ENCODE measurements at regions not wholly inside any gene's neighbourhood (a gene's known extent, or its start where the extent isn't known, plus 50 kb on each side); places are given as distances from the start of the nearest gene placed in this dataset.
"Not testable (repeated sequence)": the region's sequence is repeated elsewhere in the genome, so short reads cannot be mapped to it uniquely, and the experiment has no call there.

GRCh38 chrX:28379103-28379502 lies 208.1 kb upstream of the IL1RAPL1 start:
- no peaks in the 10 kb centered on the region for H3K79me2 ChIP-seq (ENCODE audit: low read depth)
- H3K4me2 ChIP-seq = no peak overlapping the region
- no peak overlapping the region for H2AFZ ChIP-seq
- H3K27me3 ChIP-seq (ENCODE audit: insufficient read depth, low read depth) = no peaks in the 10 kb centered on the region
- no peak for DNase-seq
- no peak overlapping the region for H3K27ac ChIP-seq
- H3K9me3 ChIP-seq (ENCODE audit: insufficient read depth, low read depth) = no peaks in the 10 kb centered on the region
- TF ChIP-seq, protein P1, sequence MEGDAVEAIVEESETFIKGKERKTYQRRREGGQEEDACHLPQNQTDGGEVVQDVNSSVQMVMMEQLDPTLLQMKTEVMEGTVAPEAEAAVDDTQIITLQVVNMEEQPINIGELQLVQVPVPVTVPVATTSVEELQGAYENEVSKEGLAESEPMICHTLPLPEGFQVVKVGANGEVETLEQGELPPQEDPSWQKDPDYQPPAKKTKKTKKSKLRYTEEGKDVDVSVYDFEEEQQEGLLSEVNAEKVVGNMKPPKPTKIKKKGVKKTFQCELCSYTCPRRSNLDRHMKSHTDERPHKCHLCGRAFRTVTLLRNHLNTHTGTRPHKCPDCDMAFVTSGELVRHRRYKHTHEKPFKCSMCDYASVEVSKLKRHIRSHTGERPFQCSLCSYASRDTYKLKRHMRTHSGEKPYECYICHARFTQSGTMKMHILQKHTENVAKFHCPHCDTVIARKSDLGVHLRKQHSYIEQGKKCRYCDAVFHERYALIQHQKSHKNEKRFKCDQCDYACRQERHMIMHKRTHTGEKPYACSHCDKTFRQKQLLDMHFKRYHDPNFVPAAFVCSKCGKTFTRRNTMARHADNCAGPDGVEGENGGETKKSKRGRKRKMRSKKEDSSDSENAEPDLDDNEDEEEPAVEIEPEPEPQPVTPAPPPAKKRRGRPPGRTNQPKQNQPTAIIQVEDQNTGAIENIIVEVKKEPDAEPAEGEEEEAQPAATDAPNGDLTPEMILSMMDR (conservative IDR thresholded peaks at IDR 0.05) = no peak
- TF ChIP-seq EZH2 (IDR thresholded peaks at IDR 0.05; ENCODE audit: low read depth) = no peak
- POLR2A ChIA-PET (ENCODE audit: unreplicated experiment) = no interaction called here
- H4K20me1 ChIP-seq (ENCODE audit: insufficient read depth) = no peaks in the 10 kb centered on the region
- no peaks in the 10 kb centered on the region for H3F3A ChIP-seq (ENCODE audit: insufficient read depth, low read depth)
- no peak overlapping the region for H3K4me3 ChIP-seq
- no peaks in the 10 kb centered on the region for H3K4me1 ChIP-seq (replicated peaks; ENCODE audit: insufficient read depth)
- no TSS peak for BruUV-seq (replicated peaks)
- intact Hi-C loops (cut with micrococcal nuclease; ENCODE audit: unreplicated experiment) = no loop called here
- CTCF ChIA-PET = no interaction called here
- no peaks in the 10 kb centered on the region for H3K36me3 ChIP-seq (ENCODE audit: low read depth)
- H3K9me2 ChIP-seq (ENCODE audit: insufficient read depth) = no peaks in the 10 kb centered on the region

- H3F3A ChIP-seq (ENCODE audit: insufficient read depth, low read depth); H3K9me2 ChIP-seq (ENCODE audit: insufficient read depth); H3K27ac ChIP-seq; H3K36me3 ChIP-seq (ENCODE audit: low read depth); intact Hi-C loops (cut with micrococcal nuclease; ENCODE audit: unreplicated experiment); BruUV-seq (replicated peaks); DNase-seq; POLR2A ChIA-PET (ENCODE audit: unreplicated experiment); H3K4me3 ChIP-seq; H4K20me1 ChIP-seq (ENCODE audit: insufficient read depth); H3K4me1 ChIP-seq (replicated peaks; ENCODE audit: insufficient read depth); H3K4me2 ChIP-seq; CTCF ChIA-PET; H3K9me3 ChIP-seq (ENCODE audit: insufficient read depth, low read depth); H2AFZ ChIP-seq; H3K79me2 ChIP-seq (ENCODE audit: low read depth); H3K27me3 ChIP-seq (ENCODE audit: insufficient read depth, low read depth): not testable (repeated sequence)
Measured at GRCh38 chrX:28367649-28368048, 219.6 kb upstream of the IL1RAPL1 start.

DNA sequence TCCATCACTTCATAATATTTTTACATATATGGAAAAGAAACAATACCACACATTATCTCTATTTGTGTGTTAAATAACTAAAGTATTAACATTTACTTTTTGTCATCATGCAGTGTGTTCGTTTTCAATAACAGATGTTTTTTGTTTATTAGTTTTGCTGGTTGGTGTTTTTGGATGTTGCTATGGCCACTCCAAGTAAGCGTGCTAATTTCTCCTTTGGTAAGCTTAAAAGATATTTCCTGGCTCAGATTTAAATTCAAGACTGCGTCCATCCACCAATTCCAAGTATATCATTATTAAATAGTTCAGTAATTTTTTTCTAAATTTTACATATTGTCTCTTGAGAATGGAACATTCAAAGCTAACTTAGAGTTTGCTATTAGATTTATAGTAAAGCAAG lies 235.4 kb upstream of the IL1RAPL1 start:
- no peak overlapping the region for H2AFZ ChIP-seq
- DNase-seq = no peak
- H3K4me3 ChIP-seq = no peak overlapping the region
- H3K36me3 ChIP-seq (ENCODE audit: low read depth) = no peaks in the 10 kb centered on the region
- ChIA-PET CTCF (interaction anchor here (0.7 kb wide), 1 partner anchor 24 kb away, joined by 6 read pairs; no protein-coding TSS in a partner anchor), POLR2A (ENCODE audit: unreplicated experiment) (no interaction called here)
- no peak overlapping the region for H3K4me2 ChIP-seq
- no peaks in the 10 kb centered on the region for H4K20me1 ChIP-seq (ENCODE audit: insufficient read depth)
- BruUV-seq (replicated peaks) = no TSS peak
- H3K27me3 ChIP-seq (ENCODE audit: insufficient read depth, low read depth) = no peaks in the 10 kb centered on the region
- no peak overlapping the region for H3K27ac ChIP-seq
- no peaks in the 10 kb centered on the region for H3K9me3 ChIP-seq (ENCODE audit: insufficient read depth, low read depth)
- no peaks in the 10 kb centered on the region for H3F3A ChIP-seq (ENCODE audit: insufficient read depth, low read depth)
- no peaks in the 10 kb centered on the region for H3K9me2 ChIP-seq (ENCODE audit: insufficient read depth)
- no peaks in the 10 kb centered on the region for H3K79me2 ChIP-seq (ENCODE audit: low read depth)
- intact Hi-C loops (cut with micrococcal nuclease; ENCODE audit: unreplicated experiment) = no loop called here
- no peak for TF ChIP-seq EZH2 (IDR thresholded peaks at IDR 0.05; ENCODE audit: low read depth)
- TF ChIP-seq, protein P1 (conservative IDR thresholded peaks at IDR 0.05) = no peak
- no peaks in the 10 kb centered on the region for H3K4me1 ChIP-seq (replicated peaks; ENCODE audit: insufficient read depth)

DNA sequence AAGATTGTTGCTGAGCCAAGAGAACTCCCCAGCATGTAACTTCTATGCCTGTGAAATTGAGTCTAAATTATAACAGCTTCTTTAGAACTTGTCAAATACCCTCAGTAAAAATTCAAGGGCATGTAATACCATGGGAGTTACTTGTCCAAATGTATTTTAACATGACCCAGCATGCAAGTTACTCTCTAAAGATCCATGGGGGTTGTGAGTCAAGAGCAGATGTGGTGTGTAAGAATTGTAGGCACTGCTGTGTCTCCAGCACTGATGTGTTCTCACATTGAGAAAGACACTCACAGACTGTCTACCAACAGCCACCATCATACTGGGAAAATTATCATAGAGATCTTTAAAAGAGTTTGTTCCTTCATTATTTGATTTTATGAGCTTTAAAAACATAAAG lies 237.4 kb upstream of the IL1RAPL1 start:
- Histone ChIP-seq H3K36me3 (ENCODE audit: low read depth) (no peaks in the 10 kb centered on the region), H3K4me2 (no peak overlapping the region)
- no TSS peak for BruUV-seq (replicated peaks)

More for the DNA sequence above, 237.4 kb upstream of the IL1RAPL1 start:
- Histone ChIP-seq H3K79me2 (ENCODE audit: low read depth) (no peaks in the 10 kb centered on the region), H4K20me1 (ENCODE audit: insufficient read depth) (no peaks in the 10 kb centered on the region), H3K27me3 (ENCODE audit: insufficient read depth, low read depth) (no peaks in the 10 kb centered on the region), H3K4me1 (replicated peaks; ENCODE audit: insufficient read depth) (no peaks in the 10 kb centered on the region), H2AFZ (no peak overlapping the region), H3K9me3 (ENCODE audit: insufficient read depth, low read depth) (no peaks in the 10 kb centered on the region), H3K4me3 (no peak overlapping the region), H3K27ac (no peak overlapping the region), H3F3A (ENCODE audit: insufficient read depth, low read depth) (no peaks in the 10 kb centered on the region), H3K9me2 (ENCODE audit: insufficient read depth) (no peaks in the 10 kb centered on the region)
- TF ChIP-seq, protein P1 (conservative IDR thresholded peaks at IDR 0.05) = no peak
- TF ChIP-seq EZH2 (IDR thresholded peaks at IDR 0.05; ENCODE audit: low read depth) = no peak
- ChIA-PET POLR2A (ENCODE audit: unreplicated experiment) (no interaction called here), CTCF (no interaction called here)
- intact Hi-C loops (cut with micrococcal nuclease; ENCODE audit: unreplicated experiment) = no loop called here
- DNase-seq = no peak

Measured in PC-9 (cell line).